AG08395 (cell line): ENCODE measurements at regions not wholly inside any gene's neighbourhood (a gene's known extent, or its start where the extent isn't known, plus 50 kb on each side); places are given as distances from the start of the nearest gene placed in this dataset.

Experiments used
- DNase-seq: peaks from one replicate; pipeline ENCODE4 v3.0.0; 2012; ENCODE audit warnings: mixed read lengths, low spot score

- DNase-seq = peak; percentile 67
Observed at GRCh38 chr10:9762966-9763656, 1254.6 kb upstream of the CELF2 start.

GRCh38 chr10:9766762-9767161 lies 1250.9 kb upstream of the CELF2 start:
- DNase-seq = no peak

- peak; percentile 6 for DNase-seq
Observed at GRCh38 chr10:9781666-9782065, 1236.0 kb upstream of the CELF2 start.

GRCh38 chr10:9786101-9786500 lies 1231.6 kb upstream of the CELF2 start:
- peak; percentile 8 for DNase-seq

- peak; percentile 55 for DNase-seq
Observed at GRCh38 chr10:9786576-9786975, 1231.1 kb upstream of the CELF2 start.

GRCh38 chr10:9789996-9790395 lies 1227.7 kb upstream of the CELF2 start:
- no peak for DNase-seq

GRCh38 chr10:9792181-9792580 lies 1225.5 kb upstream of the CELF2 start:
- peak; percentile 4 for DNase-seq

- DNase-seq = no peak
Observed at GRCh38 chr10:9796564-9796963, 1221.1 kb upstream of the CELF2 start.

- no peak for DNase-seq
Observed at GRCh38 chr10:9800011-9800410, 1217.7 kb upstream of the CELF2 start.

- DNase-seq = no peak
Observed at GRCh38 chr10:9800571-9800970, 1217.1 kb upstream of the CELF2 start.

GRCh38 chr10:9807846-9808245 lies 1209.8 kb upstream of the CELF2 start:
- no peak for DNase-seq

- DNase-seq = no peak
Observed at GRCh38 chr10:9811601-9812000, 1206.1 kb upstream of the CELF2 start.

- peak; percentile 6 for DNase-seq
Observed at GRCh38 chr10:9814285-9814864, 1203.3 kb upstream of the CELF2 start.

GRCh38 chr10:9819756-9820494 lies 1197.7 kb upstream of the CELF2 start:
- DNase-seq = no peak

- DNase-seq = no peak
Observed at GRCh38 chr10:9823268-9823930, 1194.3 kb upstream of the CELF2 start.

- no peak for DNase-seq
Observed at GRCh38 chr10:9824631-9825071, 1193.0 kb upstream of the CELF2 start.

GRCh38 chr10:9825491-9826018 lies 1192.1 kb upstream of the CELF2 start:
- DNase-seq = no peak

GRCh38 chr10:9828110-9828509 lies 1189.6 kb upstream of the CELF2 start:
- DNase-seq = no peak

GRCh38 chr10:9833942-9834341 lies 1183.7 kb upstream of the CELF2 start:
- no peak for DNase-seq

GRCh38 chr10:9834434-9834833 lies 1183.2 kb upstream of the CELF2 start:
- no peak for DNase-seq

GRCh38 chr10:9845075-9845474 lies 1172.6 kb upstream of the CELF2 start:
- DNase-seq = no peak

- DNase-seq = no peak
Observed at GRCh38 chr10:9848278-9848677, 1169.4 kb upstream of the CELF2 start.
